Mesenchymal stem cell (in vitro differentiated cells and primary cell): ENCODE measurements at regions not wholly inside any gene's neighbourhood (a gene's known extent, or its start where the extent isn't known, plus 50 kb on each side); places are given as distances from the start of the nearest gene placed in this dataset.

Experiments
- DNase-seq: peaks from one replicate; pipeline ENCODE4 v3.0.0-alpha.2; 2013
- H2AFZ ChIP-seq: one replicate; pipeline ENCODE4 v1.6.1; 2013; ENCODE audit warnings: low read depth, mild to moderate bottlenecking, control low read depth, inconsistent platforms, low read length, moderate library complexity
- H2AK5ac ChIP-seq: 2 replicates; pipeline ENCODE4 v1.6.1; 2013; ENCODE audit warnings: low read length, moderate library complexity, mild to moderate bottlenecking, inconsistent platforms; ENCODE audit not compliant: severe bottlenecking
- H2BK120ac ChIP-seq: one replicate; pipeline ENCODE4 v1.6.1; 2013; ENCODE audit warnings: low read depth, mild to moderate bottlenecking, inconsistent platforms, low read length, moderate library complexity
- H2BK12ac ChIP-seq, 2 experiments: one replicate each; pipeline ENCODE4 v1.6.1; 2013; ENCODE audit warnings: inconsistent platforms in 2 of 2, low read length in 2 of 2, mild to moderate bottlenecking in 2 of 2, moderate library complexity in 2 of 2, control low read depth in 1 of 2
- H2BK15ac ChIP-seq: one replicate; pipeline ENCODE4 v1.6.1; 2013; ENCODE audit warnings: mild to moderate bottlenecking, low read depth, inconsistent platforms; ENCODE audit not compliant: poor library complexity, severe bottlenecking
- H2BK5ac ChIP-seq: 2 replicates; pipeline ENCODE4 v1.6.1; 2013; ENCODE audit warnings: low read depth, mild to moderate bottlenecking, low read length, control low read depth, inconsistent platforms; ENCODE audit not compliant: poor library complexity, severe bottlenecking
- H3K14ac ChIP-seq, 2 experiments: one replicate each; pipeline ENCODE4 v1.6.1; 2013; ENCODE audit warnings: inconsistent platforms in 2 of 2, low read length in 2 of 2, control low read depth in 1 of 2, mild to moderate bottlenecking in 1 of 2, moderate library complexity in 1 of 2
- H3K18ac ChIP-seq, 2 experiments: one replicate each; pipeline ENCODE4 v1.6.1; 2013; ENCODE audit warnings: inconsistent platforms in 2 of 2, low read length in 2 of 2, control low read depth in 1 of 2, low read depth in 1 of 2, mild to moderate bottlenecking in 1 of 2
- H3K23ac ChIP-seq, 2 experiments: one replicate each; pipeline ENCODE4 v1.6.1; 2013; ENCODE audit warnings: inconsistent platforms in 2 of 2, low read length in 2 of 2, mild to moderate bottlenecking in 2 of 2, moderate library complexity in 2 of 2, control low read depth in 1 of 2
- H3K27ac ChIP-seq: 2 replicates; pipeline ENCODE4 v1.5.1; 2013; ENCODE audit warnings: mild to moderate bottlenecking, moderate library complexity, low read length, control low read depth, inconsistent platforms; ENCODE audit not compliant: poor library complexity, severe bottlenecking
- H3K27me3 ChIP-seq, 2 experiments: 2 replicates each; pipeline versions ENCODE4 v1.6.1 to v1.7.0; 2013; ENCODE audit warnings: low read length in 2 of 2, mild to moderate bottlenecking in 2 of 2, moderate library complexity in 2 of 2, control low read depth in 1 of 2, inconsistent platforms in 1 of 2; ENCODE audit not compliant: control insufficient read depth in 1 of 2, insufficient read depth in 1 of 2
- H3K36me3 ChIP-seq, 2 experiments: 2 replicates each; pipeline versions ENCODE4 v1.6.1 to v1.7.0; 2013; ENCODE audit warnings: low read length in 2 of 2, control low read depth in 1 of 2, inconsistent platforms in 1 of 2, low read depth in 1 of 2, mild to moderate bottlenecking in 1 of 2; ENCODE audit not compliant: insufficient read depth in 2 of 2, control insufficient read depth in 1 of 2
- H3K4ac ChIP-seq, 2 experiments: one replicate each; pipeline ENCODE4 v1.6.1; 2013; ENCODE audit warnings: inconsistent platforms in 2 of 2, low read length in 2 of 2, mild to moderate bottlenecking in 2 of 2, moderate library complexity in 2 of 2, control low read depth in 1 of 2, low read depth in 1 of 2
- H3K4me1 ChIP-seq: 2 replicates; pipeline ENCODE4 v1.6.1; 2013; ENCODE audit warnings: low read depth, low read length, control low read depth; ENCODE audit not compliant: control insufficient read depth, insufficient read depth
- H3K4me2 ChIP-seq: 2 replicates; pipeline ENCODE4 v1.6.1; 2013; ENCODE audit warnings: low read length, mild to moderate bottlenecking, inconsistent platforms; ENCODE audit not compliant: poor library complexity, severe bottlenecking
- H3K4me3 ChIP-seq, 2 experiments: 2 replicates each; pipeline versions ENCODE4 v1.5.1 to v1.7.0; 2013; ENCODE audit warnings: low read length in 2 of 2, mild to moderate bottlenecking in 2 of 2, control low read depth in 1 of 2, low read depth in 1 of 2; ENCODE audit not compliant: insufficient read depth in 1 of 2
- H3K79me1 ChIP-seq: replicated peaks from 2 replicates; pipeline ENCODE4 v1.6.1; 2013; ENCODE audit warnings: mild to moderate bottlenecking, control low read depth, low read length, inconsistent platforms; ENCODE audit not compliant: poor library complexity, severe bottlenecking
- H3K9ac ChIP-seq: 2 replicates; pipeline ENCODE4 v1.7.0; 2013; ENCODE audit warnings: mild to moderate bottlenecking, low read length, moderate library complexity
- H3K9me3 ChIP-seq: 2 replicates; pipeline ENCODE4 v1.7.0; 2013; ENCODE audit warnings: mild to moderate bottlenecking, low read length; ENCODE audit not compliant: control insufficient read depth
- H4K8ac ChIP-seq: one replicate; pipeline ENCODE4 v1.6.1; 2013; ENCODE audit warnings: inconsistent platforms, mild to moderate bottlenecking, low read length, moderate library complexity
- H4K91ac ChIP-seq: one replicate; pipeline ENCODE4 v1.6.1; 2013; ENCODE audit warnings: mild to moderate bottlenecking, low read length, inconsistent platforms
- WGBS: methylation state at CpG from one replicate; pipeline ENCODE4 v1.1.7; 2013; ENCODE audit warnings: mixed read lengths; 5-methylcytosine and 5-hydroxymethylcytosine counted together

DNA sequence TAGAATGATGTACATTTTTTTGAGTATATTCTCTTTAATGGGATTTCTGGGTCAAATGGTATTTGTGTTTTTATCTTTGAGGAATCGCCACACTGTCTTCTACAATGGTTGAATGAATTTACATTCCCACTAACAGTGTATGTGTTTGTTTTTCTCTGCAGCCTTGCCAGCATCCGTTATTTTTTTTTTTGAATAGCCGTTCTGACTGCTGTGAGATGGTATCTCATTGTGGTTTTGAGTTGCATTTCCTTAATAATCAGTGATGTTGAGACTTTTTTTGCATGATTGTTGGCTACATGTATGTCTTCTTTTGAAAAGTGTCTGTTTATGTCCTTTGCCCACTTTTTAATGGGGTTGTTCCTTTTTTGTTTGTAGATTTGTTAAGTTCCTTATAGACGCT, 172.7 kb upstream of the CDH8 start:
- Histone ChIP-seq H3K4ac (no peak overlapping the region), H3K27ac (no peak overlapping the region), H4K8ac (no peak overlapping the region), H3K79me1 (no peaks in the 10 kb centered on the region), H3K4me1 (no peaks in the 10 kb centered on the region), H2BK12ac (no peak overlapping the region), H2BK120ac (no peak overlapping the region), H3K14ac (no peak overlapping the region), H3K27me3 (no peaks in the 10 kb centered on the region), H3K9me3 (no peaks in the 10 kb centered on the region), H3K23ac (no peak overlapping the region), H3K36me3 (no peaks in the 10 kb centered on the region), H2BK5ac (no peak overlapping the region), H3K4me2 (no peak overlapping the region), H3K18ac (no peak overlapping the region), H2AK5ac (no peak overlapping the region), H4K91ac (no peak overlapping the region), H2AFZ (no peak overlapping the region), H2BK15ac (no peak overlapping the region), H3K4me3 (no peak overlapping the region), H3K9ac (no peak overlapping the region)
- DNase-seq, result no peak
- 60% methylated on average over 4 of the region's 4 CpGs for WGBS

GRCh38 chr16:62205459-62205858, 169.2 kb upstream of the CDH8 start:
- H3K27me3 ChIP-seq, result no peaks in the 10 kb centered on the region
- no peaks in the 10 kb centered on the region for H3K9me3 ChIP-seq
- H2AFZ ChIP-seq, result no peak overlapping the region
- DNase-seq, result no peak
- H3K9ac ChIP-seq, result no peak overlapping the region
- H3K27ac ChIP-seq, result no peak overlapping the region
- no peaks in the 10 kb centered on the region for H3K36me3 ChIP-seq
- no peak overlapping the region for H4K91ac ChIP-seq
- no peak overlapping the region for H2AK5ac ChIP-seq
- no peaks in the 10 kb centered on the region for H3K4me1 ChIP-seq
- no peak overlapping the region for H2BK120ac ChIP-seq
- no peak overlapping the region for H3K14ac ChIP-seq
- H3K4me2 ChIP-seq, result no peak overlapping the region
- no peak overlapping the region for H2BK12ac ChIP-seq
- H2BK15ac ChIP-seq, result no peak overlapping the region
- no peak overlapping the region for H3K4me3 ChIP-seq
- no peak overlapping the region for H4K8ac ChIP-seq
- no peak overlapping the region for H2BK5ac ChIP-seq
- no peak overlapping the region for H3K4ac ChIP-seq
- H3K18ac ChIP-seq, result no peak overlapping the region
- H3K79me1 ChIP-seq, result no peaks in the 10 kb centered on the region
- no peak overlapping the region for H3K23ac ChIP-seq
- no CpG with 5 or more reads among the region's 1 CpG for WGBS

GRCh38 chr16:62201911-62202310, 165.7 kb upstream of the CDH8 start:
- Histone ChIP-seq H3K36me3 (no peaks in the 10 kb centered on the region), H3K27me3 (no peaks in the 10 kb centered on the region), H3K4ac (no peak overlapping the region), H2AFZ (no peak overlapping the region), H3K4me2 (no peak overlapping the region), H2BK5ac (no peak overlapping the region), H3K79me1 (no peaks in the 10 kb centered on the region), H2BK12ac (no peak overlapping the region), H3K14ac (no peak overlapping the region), H2BK120ac (no peak overlapping the region), H2BK15ac (no peak overlapping the region), H4K8ac (no peak overlapping the region), H3K27ac (no peak overlapping the region), H2AK5ac (no peak overlapping the region), H3K23ac (no peak overlapping the region), H3K4me3 (no peak overlapping the region), H4K91ac (no peak overlapping the region), H3K18ac (no peak overlapping the region), H3K9me3 (no peaks in the 10 kb centered on the region), H3K4me1 (no peaks in the 10 kb centered on the region), H3K9ac (no peak overlapping the region)
- 78% methylated on average over 8 of the region's 8 CpGs for WGBS
- DNase-seq, result no peak

DNA sequence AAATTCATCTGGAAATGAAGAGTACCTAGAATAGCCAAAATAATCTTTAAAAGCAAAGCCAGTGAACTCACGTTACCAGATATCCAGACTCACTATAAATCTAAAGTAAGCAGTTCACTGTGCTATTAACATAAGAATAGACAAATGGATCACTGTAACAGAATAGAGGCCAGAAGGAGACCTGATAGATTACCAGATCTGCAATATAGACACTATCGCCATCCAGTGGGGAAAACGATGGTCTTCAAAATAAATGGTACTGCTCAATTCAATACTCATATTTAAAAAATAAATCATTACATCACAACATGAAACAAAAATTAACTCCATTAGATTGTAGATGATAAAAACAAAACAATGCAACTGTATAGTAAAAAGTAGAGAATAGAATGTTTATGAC, 158.6 kb upstream of the CDH8 start:
- H4K8ac ChIP-seq, result no peak overlapping the region
- no peak overlapping the region for H2AFZ ChIP-seq
- no peaks in the 10 kb centered on the region for H3K9me3 ChIP-seq
- no peak overlapping the region for H3K18ac ChIP-seq
- no peak overlapping the region for H2BK5ac ChIP-seq
- H2BK120ac ChIP-seq, result no peak overlapping the region
- no peak overlapping the region for H4K91ac ChIP-seq
- H2BK12ac ChIP-seq, result no peak overlapping the region
- WGBS, result 60% methylated on average over 1 of the region's 3 CpGs
- no peak overlapping the region for H3K4ac ChIP-seq
- no peak overlapping the region for H3K27ac ChIP-seq
- H3K4me2 ChIP-seq, result no peak overlapping the region
- no peak overlapping the region for H3K23ac ChIP-seq
- no peak overlapping the region for H3K14ac ChIP-seq
- H3K79me1 ChIP-seq, result no peaks in the 10 kb centered on the region
- no peak for DNase-seq
- H2AK5ac ChIP-seq, result no peak overlapping the region
- no peaks in the 10 kb centered on the region for H3K27me3 ChIP-seq
- H3K9ac ChIP-seq, result no peak overlapping the region
- H2BK15ac ChIP-seq, result no peak overlapping the region
- no peaks in the 10 kb centered on the region for H3K4me1 ChIP-seq
- no peaks in the 10 kb centered on the region for H3K36me3 ChIP-seq
- no peak overlapping the region for H3K4me3 ChIP-seq
